ENCODE measurements at regions not wholly inside any gene's neighbourhood (a gene's known extent, or its start where the extent isn't known, plus 50 kb on each side); places are given as distances from the start of the nearest gene placed in this dataset.

GRCh38 chr3:124201226-124201625 is 209.3 kb upstream of the ROPN1 start:
- DNase-seq: no peak

DNA sequence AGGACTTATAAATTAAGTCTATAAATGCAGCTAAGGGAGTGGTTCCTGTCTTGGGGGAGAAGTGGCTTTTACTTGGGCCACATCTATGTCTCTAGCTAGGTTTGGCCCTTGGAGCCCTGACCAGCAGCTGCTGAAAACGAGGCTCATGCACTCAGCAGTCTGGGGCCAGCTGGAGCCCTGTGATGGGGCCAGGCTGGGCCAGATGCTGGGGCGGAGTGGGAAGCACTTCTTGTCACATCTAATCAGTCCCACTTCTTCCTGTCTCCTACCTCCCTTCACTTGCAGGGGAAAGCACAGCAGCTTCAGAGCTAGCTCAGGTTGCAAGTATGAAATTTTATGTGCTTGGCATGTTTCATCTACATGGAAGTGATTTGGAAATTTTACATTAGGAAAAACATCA is 209.9 kb upstream of the ROPN1 start:
- no peak for DNase-seq

- no peak for DNase-seq
Measured at GRCh38 chr3:124202754-124203153, 210.8 kb upstream of the ROPN1 start.

DNA sequence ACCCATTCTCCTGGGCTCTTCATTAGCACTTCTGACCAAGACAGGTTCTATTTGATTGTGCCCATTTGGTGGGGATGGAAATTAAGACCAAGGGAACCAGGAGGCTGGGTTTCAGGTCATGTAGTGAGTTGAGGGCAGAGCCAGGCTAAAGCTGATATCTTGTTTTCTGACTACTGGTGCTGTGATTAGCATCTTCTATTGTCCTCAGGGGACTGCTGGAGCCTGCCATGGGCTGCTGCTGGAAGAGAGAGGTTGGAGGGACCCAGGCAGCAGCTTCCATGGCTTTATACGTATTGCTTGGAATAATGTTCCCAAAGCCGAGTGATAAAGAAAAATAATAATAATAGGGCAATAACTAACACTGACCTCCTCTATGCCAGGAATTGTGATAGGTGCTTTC is 211.4 kb upstream of the ROPN1 start:
- DNase-seq: no peak

DNA sequence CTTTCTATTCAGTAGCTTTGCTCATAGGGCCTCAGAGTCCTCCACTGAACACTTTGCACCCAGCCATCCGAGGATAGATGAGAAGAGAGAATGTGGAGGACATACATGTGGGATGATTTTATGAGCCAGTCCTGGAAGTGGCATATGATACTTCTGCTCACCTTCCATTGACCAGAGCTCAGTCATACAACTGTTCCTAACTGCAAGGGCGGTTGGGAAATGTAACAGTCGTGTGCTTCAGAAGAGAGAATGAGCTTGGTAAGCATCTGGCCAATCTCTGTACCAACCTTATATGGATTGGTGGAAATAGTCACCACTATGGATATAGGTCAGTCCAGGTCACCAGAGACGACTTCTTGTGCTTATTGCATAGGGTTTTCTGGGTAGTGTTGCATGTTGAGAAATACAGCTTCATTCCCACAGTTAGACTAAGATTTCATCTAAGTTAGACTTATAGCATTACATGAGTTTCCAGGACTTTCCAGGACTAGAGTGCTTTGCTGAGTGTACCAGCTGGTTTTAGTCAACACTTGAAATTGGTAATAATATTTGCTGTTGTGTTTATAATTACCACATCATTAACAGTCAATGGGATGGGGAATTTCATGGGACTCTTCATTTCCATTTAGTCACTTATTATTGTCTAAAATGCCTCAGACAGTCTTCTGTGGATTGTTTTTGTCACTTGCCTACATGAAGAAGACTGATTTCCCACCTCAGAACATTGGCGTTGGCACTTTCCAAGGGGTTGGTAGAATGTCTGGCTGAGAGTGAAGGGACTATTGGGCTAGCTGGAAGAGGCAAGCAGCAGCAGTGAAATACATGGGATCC is 214.5 kb upstream of the ROPN1 start:
- no peak for DNase-seq

DNA sequence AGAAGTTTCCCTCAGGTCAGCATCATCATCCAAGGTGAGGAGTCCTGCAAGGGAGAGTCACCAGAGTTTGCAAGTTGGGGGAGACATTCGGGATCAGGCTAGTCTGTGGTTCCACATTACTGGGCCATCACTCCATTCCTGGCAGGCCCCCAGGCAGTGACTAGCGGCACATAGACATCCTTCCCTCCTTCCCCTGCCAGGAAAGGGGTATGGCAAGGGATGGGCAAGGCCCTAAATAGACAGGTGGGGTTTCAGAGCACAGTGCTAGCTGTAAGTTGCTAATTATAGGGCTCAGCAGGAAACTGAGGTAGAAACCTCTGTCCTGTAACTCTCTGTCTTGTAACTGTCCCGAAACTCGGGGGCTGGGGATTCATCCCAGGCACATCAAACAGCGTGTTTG is 215.2 kb upstream of the ROPN1 start:
- DNase-seq: no peak

GRCh38 chr3:124207873-124208485 is 216.1 kb upstream of the ROPN1 start:
- DNase-seq: no peak

GRCh38 chr3:124209426-124209825 is 217.5 kb upstream of the ROPN1 start:
- DNase-seq: no peak

- DNase-seq: no peak
Measured at GRCh38 chr3:124210899-124211298, 219.0 kb upstream of the ROPN1 start.

- no peak for DNase-seq
Measured at GRCh38 chr3:124213641-124214040, 221.7 kb upstream of the ROPN1 start.

GRCh38 chr3:124217542-124217941 is 225.6 kb upstream of the ROPN1 start:
- DNase-seq: no peak

GRCh38 chr3:124221422-124221821 is 229.5 kb upstream of the ROPN1 start:
- DNase-seq: no peak

- no peak for DNase-seq
Measured at GRCh38 chr3:124223853-124224252, 231.9 kb upstream of the ROPN1 start.

DNA sequence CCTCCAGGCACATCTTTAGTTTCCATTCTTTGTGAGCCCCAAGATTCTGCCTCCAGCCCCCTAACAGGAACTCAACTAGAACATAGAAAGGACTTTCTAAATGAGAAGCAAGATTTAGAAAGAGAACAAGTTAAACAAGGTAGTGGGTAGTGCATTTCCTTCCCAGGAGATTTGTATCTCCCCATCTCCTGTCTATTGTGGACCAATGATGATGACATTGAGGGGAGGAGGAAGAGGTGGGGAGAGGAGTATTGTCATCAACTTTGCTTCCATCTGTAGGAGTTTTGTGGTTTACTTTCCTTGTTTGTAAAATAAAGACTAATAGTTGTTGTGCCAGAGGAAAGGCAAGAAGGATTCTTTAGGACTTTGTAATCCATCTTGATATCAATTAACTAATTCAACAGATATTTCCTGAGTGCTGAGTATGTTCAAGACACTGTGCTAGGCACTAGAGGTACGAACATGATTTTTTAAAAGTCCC is 235.3 kb upstream of the ROPN1 start:
- DNase-seq: no peak

DNA sequence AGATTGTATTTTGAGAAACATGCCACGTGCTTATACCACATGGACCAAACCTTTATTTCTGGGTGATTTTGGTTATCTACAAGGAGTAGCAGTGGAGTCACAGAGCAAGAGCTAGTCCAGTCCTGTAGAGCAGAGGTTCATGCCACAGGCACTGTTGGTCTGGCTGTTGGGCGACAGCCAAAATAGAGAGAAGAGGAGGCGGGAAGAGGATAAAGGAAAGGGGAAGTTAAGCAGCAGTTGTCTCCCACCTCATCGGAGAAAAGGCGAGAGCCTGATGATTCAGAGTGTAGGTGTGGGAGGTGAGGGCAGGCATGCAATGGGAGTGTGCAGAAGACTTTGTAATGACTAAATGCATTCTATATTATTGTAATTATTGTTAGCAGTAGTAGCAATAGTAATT is 237.5 kb upstream of the ROPN1 start:
- DNase-seq: no peak

DNA sequence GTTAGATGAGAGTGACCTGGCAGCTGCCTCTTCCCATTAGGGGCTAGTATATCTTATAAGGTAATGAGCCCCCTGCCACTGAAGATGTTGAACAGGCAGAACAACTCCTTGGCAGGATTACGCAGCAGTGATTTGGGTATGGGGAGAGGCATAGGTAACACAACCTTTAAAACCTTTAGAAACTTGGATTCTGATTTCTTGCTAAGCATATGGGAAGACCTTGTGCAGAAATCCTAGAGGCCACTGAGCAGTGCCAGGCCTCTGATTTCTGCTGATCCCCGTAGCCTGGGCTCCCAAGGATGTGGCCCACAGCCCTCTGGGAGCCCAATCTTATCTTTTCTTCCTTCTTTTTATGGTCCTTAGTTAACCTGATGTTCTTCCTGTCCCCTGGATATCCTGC is 237.9 kb upstream of the ROPN1 start:
- DNase-seq: no peak

DNA sequence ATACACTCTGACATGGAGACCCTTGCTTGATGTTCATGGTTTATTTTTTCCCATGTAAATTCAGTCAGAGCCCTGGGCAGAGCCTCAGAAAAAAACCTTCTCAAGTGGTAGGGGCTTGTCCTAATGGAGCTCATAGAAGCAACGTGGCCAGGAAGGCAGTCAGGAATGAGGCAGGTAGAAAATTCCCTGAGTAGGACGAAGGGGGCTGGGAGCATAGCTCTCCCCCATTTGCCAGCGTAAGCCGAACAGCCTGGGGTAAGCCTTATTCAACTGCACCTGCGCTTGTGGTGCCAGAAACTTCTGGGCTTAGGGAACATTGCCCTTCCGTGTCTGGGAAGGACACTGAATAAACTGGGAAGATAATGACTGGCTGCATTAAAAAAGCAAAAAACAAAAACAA is 238.5 kb upstream of the ROPN1 start:
- DNase-seq: no peak

DNA sequence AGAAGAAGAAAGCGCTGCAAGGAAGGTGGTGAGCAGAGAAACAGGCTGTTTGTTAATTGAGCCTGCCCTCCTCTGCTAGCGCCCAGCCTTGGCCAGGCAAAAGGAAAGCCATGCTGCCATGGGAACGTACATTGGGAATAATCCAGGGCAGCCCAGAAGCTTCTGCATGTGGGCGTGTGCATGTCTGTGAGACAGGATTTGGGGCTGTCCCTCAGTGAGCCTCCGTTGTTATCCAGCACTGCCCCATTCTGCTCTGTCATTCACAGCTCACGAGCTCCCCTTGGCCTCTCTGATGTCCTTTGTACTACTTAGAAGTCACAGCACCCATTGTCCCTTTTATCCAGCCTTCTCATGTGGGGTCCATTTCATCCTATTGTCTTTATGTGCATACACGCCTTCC is 239.1 kb upstream of the ROPN1 start:
- no peak for DNase-seq

GRCh38 chr3:124234852-124235252 is 242.9 kb upstream of the ROPN1 start:
- no peak for DNase-seq

- DNase-seq: no peak
Measured at GRCh38 chr3:124235446-124235845, 243.5 kb upstream of the ROPN1 start.

- DNase-seq: no peak
Measured at GRCh38 chr3:124243177-124243859, 251.4 kb upstream of the ROPN1 start.

DNA sequence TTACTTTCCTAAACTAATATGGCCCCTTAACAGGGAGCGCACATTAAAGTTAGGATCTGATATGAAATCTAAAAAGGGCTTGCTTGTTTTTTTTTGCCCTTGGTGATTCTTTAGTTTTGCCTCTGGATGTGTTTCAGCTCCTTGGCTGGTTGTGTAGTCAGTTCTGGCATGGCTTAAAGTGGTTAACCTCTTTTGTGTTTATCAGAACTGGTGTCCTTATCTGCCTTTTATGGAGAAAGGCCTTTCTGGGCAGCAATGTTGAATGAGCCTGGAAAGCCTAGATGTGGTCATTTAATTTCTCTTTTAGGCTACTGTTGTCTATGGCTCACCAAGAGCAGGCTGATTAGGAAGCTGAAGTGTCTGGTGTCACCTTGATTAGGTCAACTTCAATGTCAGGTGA is 254.5 kb upstream of the ROPN1 start:
- DNase-seq: no peak

- no peak for DNase-seq
Measured at GRCh38 chr3:124246949-124247348, 255.0 kb upstream of the ROPN1 start.

- no peak for DNase-seq
Measured at GRCh38 chr3:124248471-124249028, 256.6 kb upstream of the ROPN1 start.
